Trophoblast cell (in vitro differentiated cells and primary cell): ENCODE measurements at regions not wholly inside any gene's neighbourhood (a gene's known extent, or its start where the extent isn't known, plus 50 kb on each side); places are given as distances from the start of the nearest gene placed in this dataset.
A peak's percentile ranks its signal among the peaks of the same experiment; 100 is the strongest.

Experiments
- DNase-seq, 2 donors: peaks; one replicate each; pipeline ENCODE4 v3.0.0-alpha.2; 2016
- H2AFZ ChIP-seq: 2 replicates; pipeline ENCODE4 v1.6.1; 2013; ENCODE audit warnings: low read length, moderate library complexity, mild to moderate bottlenecking; ENCODE audit not compliant: insufficient read depth, poor library complexity
- H2AK5ac ChIP-seq: 2 replicates; pipeline ENCODE4 v1.6.1; 2013; ENCODE audit warnings: mild to moderate bottlenecking, low read length
- H2BK120ac ChIP-seq: 2 replicates; pipeline ENCODE4 v1.6.1; 2013; ENCODE audit warnings: low read length, mild to moderate bottlenecking, moderate library complexity; ENCODE audit not compliant: insufficient read depth, poor library complexity
- H2BK12ac ChIP-seq: 2 replicates; pipeline ENCODE4 v1.6.1; 2013; ENCODE audit warnings: mild to moderate bottlenecking, low read length, moderate library complexity
- H2BK5ac ChIP-seq: 2 replicates; pipeline ENCODE4 v1.6.1; 2013; ENCODE audit warnings: low read length, low read depth, moderate library complexity, mild to moderate bottlenecking; ENCODE audit not compliant: poor library complexity
- H3K14ac ChIP-seq: 2 replicates; pipeline ENCODE4 v1.6.1; 2013; ENCODE audit warnings: mild to moderate bottlenecking, low read length
- H3K18ac ChIP-seq: 2 replicates; pipeline ENCODE4 v1.6.1; 2013; ENCODE audit warnings: mild to moderate bottlenecking, low read length
- H3K23ac ChIP-seq: 2 replicates; pipeline ENCODE4 v1.6.1; 2013; ENCODE audit warnings: low read length
- H3K27ac ChIP-seq: 2 replicates; pipeline ENCODE4 v1.5.1; 2013; ENCODE audit warnings: low read depth, mild to moderate bottlenecking, inconsistent platforms, low read length, moderate library complexity
- H3K27me3 ChIP-seq: 2 replicates; pipeline ENCODE4 v1.6.1; 2013; ENCODE audit warnings: inconsistent platforms, mild to moderate bottlenecking, low read length, moderate library complexity; ENCODE audit not compliant: insufficient read depth
- H3K36me3 ChIP-seq, 2 experiments: 1 replicate in 1 of 2; 2 replicates in 1 of 2; pipeline ENCODE4 v1.6.1; 2013; ENCODE audit warnings: low read length in 2 of 2, mild to moderate bottlenecking in 2 of 2, moderate library complexity in 1 of 2; ENCODE audit not compliant: insufficient read depth in 2 of 2, control insufficient read depth in 1 of 2
- H3K4ac ChIP-seq: 2 replicates; pipeline ENCODE4 v1.6.1; 2013; ENCODE audit warnings: low read depth, mild to moderate bottlenecking, low read length, moderate library complexity
- H3K4me1 ChIP-seq, 2 experiments: 1 replicate in 1 of 2; 2 replicates in 1 of 2; pipeline ENCODE4 v1.6.1; 2013; ENCODE audit warnings: low read length in 2 of 2, mild to moderate bottlenecking in 2 of 2, moderate library complexity in 1 of 2; ENCODE audit not compliant: insufficient read depth in 2 of 2, control insufficient read depth in 1 of 2
- H3K4me2 ChIP-seq: 2 replicates; pipeline ENCODE4 v1.6.1; 2013; ENCODE audit warnings: inconsistent platforms, mild to moderate bottlenecking, low read length, moderate library complexity
- H3K4me3 ChIP-seq: 2 replicates; pipeline ENCODE4 v1.5.1; 2013; ENCODE audit warnings: mild to moderate bottlenecking, low read depth, low read length, inconsistent platforms
- H3K79me1 ChIP-seq: one replicate; pipeline ENCODE4 v1.6.1; 2013; ENCODE audit warnings: low read length
- H3K79me2 ChIP-seq: 2 replicates; pipeline ENCODE4 v1.6.1; 2013; ENCODE audit warnings: low read length, mild to moderate bottlenecking; ENCODE audit not compliant: control insufficient read depth, insufficient read depth, poor library complexity
- H3K9ac ChIP-seq: 2 replicates; pipeline ENCODE4 v1.6.1; 2013; ENCODE audit warnings: mild to moderate bottlenecking, low read length
- H3K9me3 ChIP-seq: 2 replicates; pipeline ENCODE4 v1.6.1; 2013; ENCODE audit warnings: low read depth, mild to moderate bottlenecking, control low read depth, inconsistent platforms, low read length; ENCODE audit not compliant: insufficient read depth
- H4K12ac ChIP-seq: 2 replicates; pipeline ENCODE4 v1.6.1; 2013; ENCODE audit warnings: low read depth, mild to moderate bottlenecking, low read length, moderate library complexity
- H4K8ac ChIP-seq: 2 replicates; pipeline ENCODE4 v1.6.1; 2013; ENCODE audit warnings: low read depth, mild to moderate bottlenecking, low read length, moderate library complexity
- H4K91ac ChIP-seq: one replicate; pipeline ENCODE4 v1.6.1; 2013; ENCODE audit warnings: low read depth, mild to moderate bottlenecking, low read length, moderate library complexity
- WGBS: extraction: QIAGEN DNeasy Blood & Tissue Kit; methylation state at CpG from one replicate; pipeline ENCODE4 v1.1.7; 2013; ENCODE audit warnings: missing lambda C conversion rate; ENCODE audit not compliant: insufficient read length, insufficient coverage; ENCODE audit errors: extremely low coverage; 5-methylcytosine and 5-hydroxymethylcytosine counted together

- Histone ChIP-seq H3K23ac (no peak overlapping the region), H4K8ac (no peak overlapping the region), H3K14ac (no peak overlapping the region), H3K4me2 (no peak overlapping the region), H2BK12ac (no peak overlapping the region), H2AFZ (no peak overlapping the region), H3K27ac (no peak overlapping the region), H3K9me3 (no peaks in the 10 kb centered on the region), H3K79me1 (no peaks in the 10 kb centered on the region), H4K12ac (no peak overlapping the region), H3K4me1 (no peaks in the 10 kb centered on the region), H3K79me2 (no peaks in the 10 kb centered on the region), H2BK120ac (no peak overlapping the region), H3K18ac (no peak overlapping the region), H3K4me3 (no peak overlapping the region), H3K27me3 (no peaks in the 10 kb centered on the region), H3K4ac (no peak overlapping the region), H2BK5ac (no peak overlapping the region), H3K9ac (no peak overlapping the region), H4K91ac (no peak overlapping the region), H2AK5ac (no peak overlapping the region), H3K36me3 (no peaks in the 10 kb centered on the region)
- no CpG with 5 or more reads among the region's 9 CpGs for WGBS
- DNase-seq, result no peak
Observed at GRCh38 chr19:13600091-13600490, 93.8 kb upstream of the CACNA1A start.

- no peak overlapping the region for H3K9ac ChIP-seq
- H2AFZ ChIP-seq, result no peak overlapping the region
- no peaks in the 10 kb centered on the region for H3K79me2 ChIP-seq
- no peak overlapping the region for H4K12ac ChIP-seq
- no peak overlapping the region for H2BK5ac ChIP-seq
- H3K9me3 ChIP-seq, result no peaks in the 10 kb centered on the region
- no peak for DNase-seq
- no CpG with 5 or more reads among the region's 22 CpGs for WGBS
- H3K14ac ChIP-seq, result no peak overlapping the region
- H3K4me3 ChIP-seq, result no peak overlapping the region
- H3K4me2 ChIP-seq, result no peak overlapping the region
- no peak overlapping the region for H4K8ac ChIP-seq
- H3K4ac ChIP-seq, result no peak overlapping the region
- H3K27me3 ChIP-seq, result no peaks in the 10 kb centered on the region
- H2BK120ac ChIP-seq, result no peak overlapping the region
- no peak overlapping the region for H3K18ac ChIP-seq
- no peaks in the 10 kb centered on the region for H3K4me1 ChIP-seq
- H3K36me3 ChIP-seq, result no peaks in the 10 kb centered on the region
- H3K27ac ChIP-seq, result no peak overlapping the region
- H3K23ac ChIP-seq, result no peak overlapping the region
- no peak overlapping the region for H2BK12ac ChIP-seq
- H2AK5ac ChIP-seq, result no peak overlapping the region
- H4K91ac ChIP-seq, result no peak overlapping the region
- no peaks in the 10 kb centered on the region for H3K79me1 ChIP-seq
Observed at GRCh38 chr19:13599681-13600080, 93.4 kb upstream of the CACNA1A start.

- Histone ChIP-seq H3K18ac (no peak overlapping the region), H2BK120ac (no peak overlapping the region), H3K36me3 (no peaks in the 10 kb centered on the region), H3K4ac (no peak overlapping the region), H2BK5ac (no peak overlapping the region), H3K9ac (no peak overlapping the region), H3K14ac (no peak overlapping the region), H3K27me3 (no peaks in the 10 kb centered on the region), H3K4me2 (no peak overlapping the region), H3K79me2 (no peaks in the 10 kb centered on the region), H3K9me3 (no peaks in the 10 kb centered on the region), H4K12ac (no peak overlapping the region), H2AK5ac (no peak overlapping the region), H3K79me1 (no peaks in the 10 kb centered on the region), H3K23ac (no peak overlapping the region), H4K91ac (no peak overlapping the region), H4K8ac (no peak overlapping the region), H3K4me3 (no peak overlapping the region), H2BK12ac (no peak overlapping the region), H3K4me1 (no peaks in the 10 kb centered on the region), H2AFZ (no peak overlapping the region), H3K27ac (no peak overlapping the region)
- DNase-seq, result no peak
Observed at GRCh38 chr19:13598098-13598497, 91.8 kb upstream of the CACNA1A start.

DNA sequence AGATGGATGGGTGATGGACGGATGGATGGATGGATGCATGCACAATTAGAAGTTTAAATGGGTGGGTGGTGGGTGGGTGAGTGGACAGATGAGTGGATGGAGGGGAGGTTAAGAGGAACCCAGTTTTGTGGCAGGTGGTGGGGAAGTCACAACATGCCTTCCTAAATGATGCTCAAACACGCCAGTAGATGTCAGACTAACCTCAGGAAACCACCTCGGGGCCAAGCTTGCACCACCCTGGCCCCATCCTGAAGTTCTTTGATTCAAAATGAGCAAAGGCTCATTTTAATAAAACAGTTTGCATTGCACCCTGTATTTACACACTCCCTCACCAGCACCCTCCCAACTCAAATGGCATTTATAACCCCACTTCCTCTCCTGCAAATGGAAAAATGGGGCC lies 91.4 kb upstream of the CACNA1A start:
- Histone ChIP-seq H3K23ac (no peak overlapping the region), H3K9ac (no peak overlapping the region), H4K91ac (no peak overlapping the region), H3K18ac (no peak overlapping the region), H2AFZ (no peak overlapping the region), H3K27me3 (no peaks in the 10 kb centered on the region), H3K4me1 (no peaks in the 10 kb centered on the region), H3K79me2 (no peaks in the 10 kb centered on the region), H2BK12ac (no peak overlapping the region), H3K36me3 (no peaks in the 10 kb centered on the region), H4K8ac (no peak overlapping the region), H3K79me1 (no peaks in the 10 kb centered on the region), H3K14ac (no peak overlapping the region), H2BK5ac (no peak overlapping the region), H2AK5ac (no peak overlapping the region), H4K12ac (no peak overlapping the region), H3K9me3 (no peaks in the 10 kb centered on the region), H3K4ac (no peak overlapping the region), H3K4me2 (no peak overlapping the region), H3K4me3 (no peak overlapping the region), H2BK120ac (no peak overlapping the region), H3K27ac (no peak overlapping the region)
- no CpG with 5 or more reads among the region's 3 CpGs for WGBS
- DNase-seq, result peak; percentile 55 to 79
